ENCODE measurements at regions not wholly inside any gene's neighbourhood (a gene's known extent, or its start where the extent isn't known, plus 50 kb on each side); places are given as distances from the start of the nearest gene placed in this dataset.

DNA sequence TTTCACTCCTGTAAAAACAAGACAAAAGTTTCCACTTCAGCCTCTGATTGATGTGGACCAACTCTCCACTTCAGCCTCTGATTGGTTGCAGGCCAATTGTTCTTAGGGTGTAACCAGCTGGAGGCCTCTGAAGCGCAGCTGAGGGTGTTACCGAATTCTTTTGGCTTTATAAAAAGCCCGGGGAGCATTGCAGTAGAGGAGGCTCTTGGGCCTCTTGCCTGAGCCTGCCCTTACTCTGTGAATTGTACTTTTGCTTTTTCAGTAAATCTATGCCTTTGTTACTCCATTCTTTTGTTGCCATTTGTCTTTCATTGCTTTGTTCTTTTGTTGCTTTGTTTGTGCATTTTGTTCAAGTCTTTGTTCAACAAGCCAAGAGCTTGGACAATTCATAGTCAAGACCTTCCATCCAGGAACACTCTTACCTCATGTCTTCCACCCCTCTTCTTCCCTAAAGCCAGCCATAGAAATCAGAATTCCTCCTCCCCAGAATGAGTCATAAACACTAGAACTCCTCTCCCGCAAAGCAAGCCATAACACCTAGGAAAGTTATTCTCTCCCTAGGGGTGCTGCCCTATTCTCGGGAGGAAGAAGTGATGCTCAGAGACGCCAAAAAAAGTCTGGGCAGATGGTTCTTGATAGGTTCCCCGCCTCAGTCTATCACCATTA is 53.5 kb upstream of the ARMC3 start (continued):
- TF ChIP-seq PYGO2 (tag; IDR thresholded peaks at IDR 0.05) (no peak), ZNF133 (CRISPR knock-in tag; IDR thresholded peaks at IDR 0.05) (no peak)

DNA sequence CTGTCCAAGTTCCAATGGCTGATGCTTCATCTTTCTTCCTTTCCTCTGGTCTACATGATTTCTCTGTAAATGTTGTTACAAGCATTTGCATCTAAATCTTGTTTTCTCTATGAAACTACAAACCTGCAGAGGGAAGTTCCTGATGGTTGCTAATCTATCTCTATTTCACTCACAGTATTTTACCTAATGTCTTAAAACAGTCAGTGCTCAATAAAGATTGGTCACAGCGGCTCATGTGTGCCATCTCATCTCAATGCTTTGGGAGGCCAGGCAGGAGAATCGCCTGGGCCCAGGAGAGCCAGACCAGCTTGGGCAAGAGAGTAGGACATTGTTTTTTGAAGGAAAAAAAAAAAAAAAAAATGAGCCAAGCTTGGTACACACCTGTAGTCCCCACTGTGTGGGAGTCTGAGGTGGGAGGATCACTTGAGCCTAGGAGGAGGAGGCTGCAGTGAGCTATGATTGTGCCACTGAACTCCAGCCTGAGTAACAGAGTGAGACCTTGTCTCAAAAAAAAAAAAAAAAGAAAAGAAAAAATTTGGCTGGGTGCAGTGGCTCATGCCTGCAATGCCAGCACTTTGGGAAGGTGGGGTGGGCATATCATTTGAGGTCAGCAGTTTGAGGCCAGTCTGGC is 71.3 kb upstream of the ARMC3 start:
- Histone ChIP-seq H3K9ac (ENCODE audit: insufficient read depth in 1 of 2, low read depth in 2 of 2, low read length in 2 of 2) (no peak overlapping the region), H3K79me2 (ENCODE audit: control insufficient read depth, insufficient read depth, low read length) (no peaks in the 10 kb centered on the region), H3K9me3 (replicated peaks; ENCODE audit: control insufficient read depth, insufficient read depth, low read depth, low read length) (no peaks in the 10 kb centered on the region), H3K27me3 (ENCODE audit: control insufficient read depth in 2 of 2, insufficient read depth in 2 of 2, low read length in 2 of 2) (no peaks in the 10 kb centered on the region), H3K4me1 (replicated peaks in 1 of 2; ENCODE audit: control insufficient read depth in 2 of 2, insufficient read depth in 2 of 2, low read length in 2 of 2) (peaks cover 0 to 24% of the 10 kb centered on the region in 2 experiments; a peak in 3 of 5 replicates), H2AFZ (ENCODE audit: low read depth, low read length) (no peak overlapping the region), H4K20me1 (replicated peaks; ENCODE audit: control insufficient read depth, insufficient read depth, low read length) (no peaks in the 10 kb centered on the region), H3K4me3 (no peak overlapping the region), H3K27ac (ENCODE audit: extremely low read depth, low read depth, low read length) (no peak overlapping the region), H3K36me3 (ENCODE audit: control insufficient read depth, insufficient read depth, low read length) (no peaks in the 10 kb centered on the region), H3K4me2 (ENCODE audit: insufficient read depth, low read length) (no peak overlapping the region), H3K9me1 (ENCODE audit: control insufficient read depth, insufficient read depth, low read length) (no peaks in the 10 kb centered on the region)
- ChIA-PET POLR2A (no interaction called here), CTCF (ENCODE audit: low intra/inter-chr PET ratio) (no interaction called here)
- no peak for DNase-seq (ENCODE audit: extremely low read depth in 1 of 4, low spot score in 3 of 4)
- TF ChIP-seq, protein P1, sequence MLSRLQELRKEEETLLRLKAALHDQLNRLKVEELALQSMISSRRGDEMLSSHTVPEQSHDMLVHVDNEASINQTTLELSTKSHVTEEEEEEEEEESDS (CRISPR knock-in tag; IDR thresholded peaks at IDR 0.05): no peak
- TF ChIP-seq, protein P2, sequence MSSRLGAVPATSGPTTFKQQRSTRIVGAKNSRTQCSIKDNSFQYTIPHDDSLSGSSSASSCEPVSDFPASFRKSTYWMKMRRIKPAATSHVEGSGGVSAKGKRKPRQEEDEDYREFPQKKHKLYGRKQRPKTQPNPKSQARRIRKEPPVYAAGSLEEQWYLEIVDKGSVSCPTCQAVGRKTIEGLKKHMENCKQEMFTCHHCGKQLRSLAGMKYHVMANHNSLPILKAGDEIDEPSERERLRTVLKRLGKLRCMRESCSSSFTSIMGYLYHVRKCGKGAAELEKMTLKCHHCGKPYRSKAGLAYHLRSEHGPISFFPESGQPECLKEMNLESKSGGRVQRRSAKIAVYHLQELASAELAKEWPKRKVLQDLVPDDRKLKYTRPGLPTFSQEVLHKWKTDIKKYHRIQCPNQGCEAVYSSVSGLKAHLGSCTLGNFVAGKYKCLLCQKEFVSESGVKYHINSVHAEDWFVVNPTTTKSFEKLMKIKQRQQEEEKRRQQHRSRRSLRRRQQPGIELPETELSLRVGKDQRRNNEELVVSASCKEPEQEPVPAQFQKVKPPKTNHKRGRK (tag; IDR thresholded peaks at IDR 0.05): no peak
- no peak for FAIRE-seq
- in situ Hi-C loops (cut with MboI): no loop called here
- no peak for ATAC-seq
- intact Hi-C loops (cut with micrococcal nuclease): loop anchor here (10.0 kb wide), 1 partner anchor 142 kb away; the partner anchor contains the start of gene PIP4K2A
- 47% methylated on average over 2 of the region's 2 CpGs for WGBS (ENCODE audit: insufficient coverage, low coverage, missing lambda C conversion rate)
- no TSS peak for BruUV-seq (replicated peaks)
